ENCODE measurements at regions not wholly inside any gene's neighbourhood (a gene's known extent, or its start where the extent isn't known, plus 50 kb on each side); places are given as distances from the start of the nearest gene placed in this dataset.

GRCh38 chr6:4670824-4671409, 105.3 kb upstream of the CDYL start:
- H3K4me1 ChIP-seq (ENCODE audit: insufficient read depth), result peaks cover 14% of the 10 kb centered on the region; the same call in 1 of the 2 replicates
- H3K9me2 ChIP-seq (ENCODE audit: insufficient read depth), result no peaks in the 10 kb centered on the region
- no peak overlapping the region for H3K4me2 ChIP-seq (ENCODE audit: unreplicated experiment)
- no peaks in the 10 kb centered on the region for H3K9me3 ChIP-seq (ENCODE audit: low read depth)
- no peaks in the 10 kb centered on the region for H3F3A ChIP-seq (ENCODE audit: insufficient read depth)
- TF ChIP-seq EZH2phosphoT487 (IDR thresholded peaks at IDR 0.05; ENCODE audit: insufficient read depth, low read depth), result no peak
- TF ChIP-seq EZH2 (IDR thresholded peaks at IDR 0.05; ENCODE audit: insufficient read depth, poor library complexity, severe bottlenecking), result no peak
- H2AFZ ChIP-seq, result no peak overlapping the region
- in situ Hi-C loops (cut with MboI), result no loop called here
- peak; percentile 14 for DNase-seq
- WGBS, 2 experiments (ENCODE audit: low coverage in 1 of 2, low lambda C conversion rate in 2 of 2, missing lambda C conversion rate in 2 of 2), result 95 to 96% methylated on average over 2 of the region's 2 CpGs
- H3K4me3 ChIP-seq, result no peak overlapping the region
- H3K36me3 ChIP-seq (ENCODE audit: low read depth), result no peaks in the 10 kb centered on the region
- no peaks in the 10 kb centered on the region for H3K27me3 ChIP-seq (replicated peaks; ENCODE audit: insufficient read depth)
- no peaks in the 10 kb centered on the region for H4K20me1 ChIP-seq (ENCODE audit: insufficient read depth)
- no peaks in the 10 kb centered on the region for H3K79me2 ChIP-seq (ENCODE audit: insufficient read depth)
- no peak overlapping the region for H3K9ac ChIP-seq
- no peak overlapping the region for H3K27ac ChIP-seq

GRCh38 chr6:4670290-4670689, 105.9 kb upstream of the CDYL start:
- no peak for TF ChIP-seq EZH2phosphoT487 (IDR thresholded peaks at IDR 0.05; ENCODE audit: insufficient read depth, low read depth)
- no peak for TF ChIP-seq EZH2 (IDR thresholded peaks at IDR 0.05; ENCODE audit: insufficient read depth, poor library complexity, severe bottlenecking)
- no peaks in the 10 kb centered on the region for H4K20me1 ChIP-seq (ENCODE audit: insufficient read depth)
- H3K36me3 ChIP-seq (ENCODE audit: low read depth), result no peaks in the 10 kb centered on the region
- H3K4me3 ChIP-seq, result no peak overlapping the region
- in situ Hi-C loops (cut with MboI), result no loop called here
- no peaks in the 10 kb centered on the region for H3K27me3 ChIP-seq (replicated peaks; ENCODE audit: insufficient read depth)
- H2AFZ ChIP-seq, result no peak overlapping the region
- H3K4me1 ChIP-seq (ENCODE audit: insufficient read depth), result peaks cover 14% of the 10 kb centered on the region; the same call in 1 of the 2 replicates
- no peaks in the 10 kb centered on the region for H3K9me3 ChIP-seq (ENCODE audit: low read depth)
- H3K79me2 ChIP-seq (ENCODE audit: insufficient read depth), result no peaks in the 10 kb centered on the region
- H3K27ac ChIP-seq, result no peak overlapping the region
- H3F3A ChIP-seq (ENCODE audit: insufficient read depth), result no peaks in the 10 kb centered on the region
- no peak overlapping the region for H3K9ac ChIP-seq
- 76 to 85% methylated on average over 10 of the region's 10 CpGs for WGBS, 2 experiments (ENCODE audit: low coverage in 1 of 2, low lambda C conversion rate in 2 of 2, missing lambda C conversion rate in 2 of 2)
- no peaks in the 10 kb centered on the region for H3K9me2 ChIP-seq (ENCODE audit: insufficient read depth)
- no peak overlapping the region for H3K4me2 ChIP-seq (ENCODE audit: unreplicated experiment)
- no peak for DNase-seq

- peak; percentile 69 for DNase-seq
- Histone ChIP-seq H3K79me2 (ENCODE audit: insufficient read depth) (no peaks in the 10 kb centered on the region), H4K20me1 (ENCODE audit: insufficient read depth) (no peaks in the 10 kb centered on the region), H3K4me1 (ENCODE audit: insufficient read depth) (peaks cover 19% of the 10 kb centered on the region), H3K4me2 (ENCODE audit: unreplicated experiment) (no peak overlapping the region), H3K9me2 (ENCODE audit: insufficient read depth) (no peaks in the 10 kb centered on the region), H3K4me3 (no peak overlapping the region), H3K9ac (no peak overlapping the region), H3K27me3 (replicated peaks; ENCODE audit: insufficient read depth) (no peaks in the 10 kb centered on the region), H2AFZ (no peak overlapping the region), H3K9me3 (ENCODE audit: low read depth) (no peaks in the 10 kb centered on the region), H3K36me3 (ENCODE audit: low read depth) (no peaks in the 10 kb centered on the region), H3F3A (ENCODE audit: insufficient read depth) (peaks cover 5% of the 10 kb centered on the region; the same call in 1 of the 2 replicates), H3K27ac (no peak overlapping the region)
- 84 to 86% methylated on average over 10 of the region's 10 CpGs for WGBS, 2 experiments (ENCODE audit: low coverage in 1 of 2, low lambda C conversion rate in 2 of 2, missing lambda C conversion rate in 2 of 2)
- in situ Hi-C loops (cut with MboI), result no loop called here
- TF ChIP-seq EZH2phosphoT487 (IDR thresholded peaks at IDR 0.05; ENCODE audit: insufficient read depth, low read depth) (no peak), EZH2 (IDR thresholded peaks at IDR 0.05; ENCODE audit: insufficient read depth, poor library complexity, severe bottlenecking) (no peak)
Measured at GRCh38 chr6:4668271-4669179, 107.7 kb upstream of the CDYL start.

DNA sequence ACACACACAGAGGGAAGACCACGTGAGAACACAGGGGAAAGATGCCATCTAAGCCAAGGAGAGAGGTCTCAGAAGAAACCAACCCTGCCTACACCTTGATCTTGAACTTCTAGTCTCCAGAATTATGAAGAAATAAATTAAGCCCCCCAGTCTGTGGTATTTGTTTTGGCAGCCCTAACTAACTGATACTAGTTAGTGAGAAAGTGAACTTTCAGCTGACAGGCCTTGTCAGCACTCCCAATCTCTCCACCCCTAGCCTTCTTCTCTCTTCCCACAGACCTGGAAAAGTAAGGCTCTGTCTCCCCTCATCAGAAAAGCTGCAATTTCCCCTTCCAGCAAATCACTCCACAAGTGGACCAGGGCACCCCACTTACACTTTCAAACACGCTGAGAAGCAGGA, 108.6 kb upstream of the CDYL start:
- Histone ChIP-seq H4K20me1 (ENCODE audit: insufficient read depth) (no peaks in the 10 kb centered on the region), H3K4me3 (no peak overlapping the region), H3K4me2 (ENCODE audit: unreplicated experiment) (no peak overlapping the region), H3K36me3 (ENCODE audit: low read depth) (no peaks in the 10 kb centered on the region), H3K9me2 (ENCODE audit: insufficient read depth) (no peaks in the 10 kb centered on the region), H2AFZ (no peak overlapping the region), H3K4me1 (ENCODE audit: insufficient read depth) (peaks cover 14% of the 10 kb centered on the region), H3K27me3 (replicated peaks; ENCODE audit: insufficient read depth) (no peaks in the 10 kb centered on the region), H3K27ac (no peak overlapping the region), H3K9me3 (ENCODE audit: low read depth) (no peaks in the 10 kb centered on the region), H3F3A (ENCODE audit: insufficient read depth) (peaks cover 7% of the 10 kb centered on the region; the same call in 1 of the 2 replicates), H3K79me2 (ENCODE audit: insufficient read depth) (no peaks in the 10 kb centered on the region), H3K9ac (no peak overlapping the region)
- no peak for DNase-seq
- TF ChIP-seq EZH2phosphoT487 (IDR thresholded peaks at IDR 0.05; ENCODE audit: insufficient read depth, low read depth) (no peak), EZH2 (IDR thresholded peaks at IDR 0.05; ENCODE audit: insufficient read depth, poor library complexity, severe bottlenecking) (no peak)
- 69 to 87% methylated on average over 2 of the region's 2 CpGs for WGBS, 2 experiments (ENCODE audit: low coverage in 1 of 2, low lambda C conversion rate in 2 of 2, missing lambda C conversion rate in 2 of 2)
- in situ Hi-C loops (cut with MboI), result no loop called here

Measured in GM23248 (cell line).